ENCODE measurements at regions not wholly inside any gene's neighbourhood (a gene's known extent, or its start where the extent isn't known, plus 50 kb on each side); places are given as distances from the start of the nearest gene placed in this dataset.

DNA sequence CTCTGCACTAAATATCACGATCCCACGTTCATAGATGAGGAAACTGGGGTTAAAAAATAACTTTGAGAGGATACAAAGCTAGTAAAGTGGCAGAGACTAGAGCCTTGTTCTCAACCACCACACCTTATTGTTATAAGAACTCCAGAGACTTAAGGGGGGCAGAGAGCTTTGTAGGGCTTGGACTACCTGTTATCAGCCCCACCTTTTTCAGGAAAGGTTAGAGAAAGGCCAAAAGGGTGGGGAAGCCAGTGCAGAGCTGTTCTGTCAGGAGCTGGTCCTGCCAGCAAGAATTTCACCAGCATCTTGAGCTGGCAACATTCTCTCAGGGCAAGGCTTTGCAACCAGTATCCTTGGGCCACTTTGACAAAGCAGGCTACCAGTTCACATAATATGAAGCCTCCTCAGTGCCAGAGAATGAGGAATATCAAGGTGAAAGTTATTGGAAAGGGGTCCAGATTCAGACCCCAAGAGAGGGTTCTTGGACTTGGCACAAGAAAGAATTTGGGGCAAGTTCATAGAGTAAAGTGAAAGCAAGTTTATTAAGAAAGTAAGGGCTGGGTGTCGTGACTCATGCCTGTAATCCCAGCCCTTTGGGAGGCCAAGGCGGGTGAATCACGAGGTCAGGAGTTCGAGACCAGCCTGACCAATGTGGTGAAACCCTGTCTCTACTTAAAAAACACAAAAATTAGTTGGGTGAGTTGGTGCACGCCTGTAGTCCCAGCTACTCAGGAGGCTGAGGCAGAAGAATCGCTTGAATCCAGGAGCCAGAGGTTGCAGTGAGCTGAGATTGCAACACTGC, 66.2 kb upstream of the CLINT1 start:
- WGBS (ENCODE audit: low lambda C conversion rate) = 45% methylated on average over 8 of the region's 8 CpGs
- no peak overlapping the region for H3K27ac ChIP-seq (ENCODE audit: extremely low read length, insufficient read depth, low read length)
- H3K27me3 ChIP-seq (ENCODE audit: control insufficient read depth in 1 of 2, insufficient read depth in 2 of 2, low read length in 2 of 2) = no peaks in the 10 kb centered on the region; a peak in 1 of 5 replicates
- H3K9ac ChIP-seq (ENCODE audit: insufficient read depth, low read depth, low read length) = no peak overlapping the region
- H3K4me2 ChIP-seq (ENCODE audit: low read depth, low read length) = no peak overlapping the region
- in situ Hi-C loops (cut with HindIII; ENCODE audit: extremely low pct_ligation_motif_present, low pct_unique_long_range_greater_than_20kb) = no loop called here
- DNase-seq (ENCODE audit: low spot score) (no peak), FAIRE-seq (no peak), ATAC-seq (no peak)
- no peaks in the 10 kb centered on the region for H3K79me2 ChIP-seq (ENCODE audit: insufficient read depth, low read length)
- H3K4me3 ChIP-seq (replicated peaks in 1 of 3; ENCODE audit: insufficient read depth in 1 of 3, low read depth in 2 of 3, low read length in 3 of 3) = no peak overlapping the region
- no peak overlapping the region for H2AFZ ChIP-seq (ENCODE audit: low read length)
- BruUV-seq (replicated peaks) = no TSS peak
- no peaks in the 10 kb centered on the region for H3K9me3 ChIP-seq (ENCODE audit: low read length)
- no peaks in the 10 kb centered on the region for H3K36me3 ChIP-seq (replicated peaks in 1 of 2; ENCODE audit: control insufficient read depth in 1 of 2, insufficient read depth in 2 of 2, low read length in 2 of 2)
- intact Hi-C loops (cut with micrococcal nuclease; ENCODE audit: unreplicated experiment) = no loop called here
- peaks cover 24% of the 10 kb centered on the region for H3K4me1 ChIP-seq (ENCODE audit: insufficient read depth, low read length)
- POLR2A ChIA-PET = no interaction called here
- CTCF ChIA-PET (ENCODE audit: low intra/inter-chr PET ratio, low total read pairs) = no interaction called here
- no peak for TF ChIP-seq MXI1 (IDR thresholded peaks at IDR 0.05; ENCODE audit: borderline replicate concordance, low read depth, low read length)
- no peaks in the 10 kb centered on the region for H4K20me1 ChIP-seq (ENCODE audit: insufficient read depth, low read length)

DNA sequence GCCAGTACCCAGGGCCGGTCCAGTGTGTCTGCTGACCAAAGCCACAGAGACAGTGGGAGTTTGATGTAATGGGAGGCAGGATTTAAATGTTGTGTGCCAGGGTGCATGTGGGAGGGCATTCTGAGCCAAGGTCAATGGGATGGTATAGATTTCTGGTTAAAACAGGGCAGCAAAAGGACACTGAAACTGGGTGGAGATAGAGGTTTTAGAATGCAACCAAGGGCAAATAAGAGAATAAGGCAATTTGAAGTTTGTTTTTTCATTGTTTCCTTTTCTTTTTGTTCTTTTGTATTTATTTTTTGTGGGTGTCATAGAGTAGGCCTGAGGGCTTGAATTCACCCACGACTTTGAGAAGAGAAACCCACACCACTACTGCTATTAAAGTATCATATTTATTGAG, 65.5 kb upstream of the CLINT1 start:
- ATAC-seq (no peak), DNase-seq (ENCODE audit: low spot score) (no peak), FAIRE-seq (no peak)
- H4K20me1 ChIP-seq (ENCODE audit: insufficient read depth, low read length) = no peaks in the 10 kb centered on the region
- H3K27me3 ChIP-seq (ENCODE audit: control insufficient read depth in 1 of 2, insufficient read depth in 2 of 2, low read length in 2 of 2) = no peaks in the 10 kb centered on the region; a peak in 1 of 5 replicates
- H3K27ac ChIP-seq (ENCODE audit: extremely low read length, insufficient read depth, low read length) = no peak overlapping the region
- ChIA-PET POLR2A (no interaction called here), CTCF (ENCODE audit: low intra/inter-chr PET ratio, low total read pairs) (no interaction called here)
- no peak overlapping the region for H3K9ac ChIP-seq (ENCODE audit: insufficient read depth, low read depth, low read length)
- H3K9me3 ChIP-seq (ENCODE audit: low read length) = no peaks in the 10 kb centered on the region
- no peak overlapping the region for H3K4me2 ChIP-seq (ENCODE audit: low read depth, low read length)
- H3K4me3 ChIP-seq (replicated peaks in 1 of 3; ENCODE audit: insufficient read depth in 1 of 3, low read depth in 2 of 3, low read length in 3 of 3) = no peak overlapping the region
- H3K4me1 ChIP-seq (ENCODE audit: insufficient read depth, low read length) = peaks cover 24% of the 10 kb centered on the region
- no TSS peak for BruUV-seq (replicated peaks)
- no peaks in the 10 kb centered on the region for H3K79me2 ChIP-seq (ENCODE audit: insufficient read depth, low read length)
- no peaks in the 10 kb centered on the region for H3K36me3 ChIP-seq (replicated peaks in 1 of 2; ENCODE audit: control insufficient read depth in 1 of 2, insufficient read depth in 2 of 2, low read length in 2 of 2)
- in situ Hi-C loops (cut with HindIII; ENCODE audit: extremely low pct_ligation_motif_present, low pct_unique_long_range_greater_than_20kb) (no loop called here), intact Hi-C loops (cut with micrococcal nuclease; ENCODE audit: unreplicated experiment) (no loop called here)
- WGBS (ENCODE audit: low lambda C conversion rate) = 28% methylated on average over 2 of the region's 2 CpGs
- H2AFZ ChIP-seq (ENCODE audit: low read length) = no peak overlapping the region
- TF ChIP-seq, protein P1, sequence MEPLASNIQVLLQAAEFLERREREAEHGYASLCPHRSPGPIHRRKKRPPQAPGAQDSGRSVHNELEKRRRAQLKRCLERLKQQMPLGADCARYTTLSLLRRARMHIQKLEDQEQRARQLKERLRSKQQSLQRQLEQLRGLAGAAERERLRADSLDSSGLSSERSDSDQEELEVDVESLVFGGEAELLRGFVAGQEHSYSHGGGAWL (CRISPR knock-in tag; IDR thresholded peaks at IDR 0.05) = no peak
- TF ChIP-seq SP140L (CRISPR knock-in tag; IDR thresholded peaks at IDR 0.05; ENCODE audit: borderline replicate concordance) (no peak), RXRA (CRISPR knock-in tag; IDR thresholded peaks at IDR 0.05) (no peak), YEATS2 (CRISPR knock-in tag; IDR thresholded peaks at IDR 0.05; ENCODE audit: borderline replicate concordance) (no peak), NFYC (CRISPR knock-in tag; IDR thresholded peaks at IDR 0.05) (no peak)
- TF ChIP-seq, protein P2, sequence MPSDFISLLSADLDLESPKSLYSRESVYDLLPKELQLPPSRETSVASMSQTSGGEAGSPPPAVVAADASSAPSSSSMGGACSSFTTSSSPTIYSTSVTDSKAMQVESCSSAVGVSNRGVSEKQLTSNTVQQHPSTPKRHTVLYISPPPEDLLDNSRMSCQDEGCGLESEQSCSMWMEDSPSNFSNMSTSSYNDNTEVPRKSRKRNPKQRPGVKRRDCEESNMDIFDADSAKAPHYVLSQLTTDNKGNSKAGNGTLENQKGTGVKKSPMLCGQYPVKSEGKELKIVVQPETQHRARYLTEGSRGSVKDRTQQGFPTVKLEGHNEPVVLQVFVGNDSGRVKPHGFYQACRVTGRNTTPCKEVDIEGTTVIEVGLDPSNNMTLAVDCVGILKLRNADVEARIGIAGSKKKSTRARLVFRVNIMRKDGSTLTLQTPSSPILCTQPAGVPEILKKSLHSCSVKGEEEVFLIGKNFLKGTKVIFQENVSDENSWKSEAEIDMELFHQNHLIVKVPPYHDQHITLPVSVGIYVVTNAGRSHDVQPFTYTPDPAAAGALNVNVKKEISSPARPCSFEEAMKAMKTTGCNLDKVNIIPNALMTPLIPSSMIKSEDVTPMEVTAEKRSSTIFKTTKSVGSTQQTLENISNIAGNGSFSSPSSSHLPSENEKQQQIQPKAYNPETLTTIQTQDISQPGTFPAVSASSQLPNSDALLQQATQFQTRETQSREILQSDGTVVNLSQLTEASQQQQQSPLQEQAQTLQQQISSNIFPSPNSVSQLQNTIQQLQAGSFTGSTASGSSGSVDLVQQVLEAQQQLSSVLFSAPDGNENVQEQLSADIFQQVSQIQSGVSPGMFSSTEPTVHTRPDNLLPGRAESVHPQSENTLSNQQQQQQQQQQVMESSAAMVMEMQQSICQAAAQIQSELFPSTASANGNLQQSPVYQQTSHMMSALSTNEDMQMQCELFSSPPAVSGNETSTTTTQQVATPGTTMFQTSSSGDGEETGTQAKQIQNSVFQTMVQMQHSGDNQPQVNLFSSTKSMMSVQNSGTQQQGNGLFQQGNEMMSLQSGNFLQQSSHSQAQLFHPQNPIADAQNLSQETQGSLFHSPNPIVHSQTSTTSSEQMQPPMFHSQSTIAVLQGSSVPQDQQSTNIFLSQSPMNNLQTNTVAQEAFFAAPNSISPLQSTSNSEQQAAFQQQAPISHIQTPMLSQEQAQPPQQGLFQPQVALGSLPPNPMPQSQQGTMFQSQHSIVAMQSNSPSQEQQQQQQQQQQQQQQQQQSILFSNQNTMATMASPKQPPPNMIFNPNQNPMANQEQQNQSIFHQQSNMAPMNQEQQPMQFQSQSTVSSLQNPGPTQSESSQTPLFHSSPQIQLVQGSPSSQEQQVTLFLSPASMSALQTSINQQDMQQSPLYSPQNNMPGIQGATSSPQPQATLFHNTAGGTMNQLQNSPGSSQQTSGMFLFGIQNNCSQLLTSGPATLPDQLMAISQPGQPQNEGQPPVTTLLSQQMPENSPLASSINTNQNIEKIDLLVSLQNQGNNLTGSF (CRISPR knock-in tag; IDR thresholded peaks at IDR 0.05) = no peak
- TF ChIP-seq, protein P3, sequence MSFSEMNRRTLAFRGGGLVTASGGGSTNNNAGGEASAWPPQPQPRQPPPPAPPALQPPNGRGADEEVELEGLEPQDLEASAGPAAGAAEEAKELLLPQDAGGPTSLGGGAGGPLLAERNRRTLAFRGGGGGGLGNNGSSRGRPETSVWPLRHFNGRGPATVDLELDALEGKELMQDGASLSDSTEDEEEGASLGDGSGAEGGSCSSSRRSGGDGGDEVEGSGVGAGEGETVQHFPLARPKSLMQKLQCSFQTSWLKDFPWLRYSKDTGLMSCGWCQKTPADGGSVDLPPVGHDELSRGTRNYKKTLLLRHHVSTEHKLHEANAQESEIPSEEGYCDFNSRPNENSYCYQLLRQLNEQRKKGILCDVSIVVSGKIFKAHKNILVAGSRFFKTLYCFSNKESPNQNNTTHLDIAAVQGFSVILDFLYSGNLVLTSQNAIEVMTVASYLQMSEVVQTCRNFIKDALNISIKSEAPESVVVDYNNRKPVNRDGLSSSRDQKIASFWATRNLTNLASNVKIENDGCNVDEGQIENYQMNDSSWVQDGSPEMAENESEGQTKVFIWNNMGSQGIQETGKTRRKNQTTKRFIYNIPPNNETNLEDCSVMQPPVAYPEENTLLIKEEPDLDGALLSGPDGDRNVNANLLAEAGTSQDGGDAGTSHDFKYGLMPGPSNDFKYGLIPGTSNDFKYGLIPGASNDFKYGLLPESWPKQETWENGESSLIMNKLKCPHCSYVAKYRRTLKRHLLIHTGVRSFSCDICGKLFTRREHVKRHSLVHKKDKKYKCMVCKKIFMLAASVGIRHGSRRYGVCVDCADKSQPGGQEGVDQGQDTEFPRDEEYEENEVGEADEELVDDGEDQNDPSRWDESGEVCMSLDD (CRISPR knock-in tag; IDR thresholded peaks at IDR 0.05; ENCODE audit: borderline replicate concordance) = no peak
